ENCODE measurements at regions not wholly inside any gene's neighbourhood (a gene's known extent, or its start where the extent isn't known, plus 50 kb on each side); places are given as distances from the start of the nearest gene placed in this dataset.

DNA sequence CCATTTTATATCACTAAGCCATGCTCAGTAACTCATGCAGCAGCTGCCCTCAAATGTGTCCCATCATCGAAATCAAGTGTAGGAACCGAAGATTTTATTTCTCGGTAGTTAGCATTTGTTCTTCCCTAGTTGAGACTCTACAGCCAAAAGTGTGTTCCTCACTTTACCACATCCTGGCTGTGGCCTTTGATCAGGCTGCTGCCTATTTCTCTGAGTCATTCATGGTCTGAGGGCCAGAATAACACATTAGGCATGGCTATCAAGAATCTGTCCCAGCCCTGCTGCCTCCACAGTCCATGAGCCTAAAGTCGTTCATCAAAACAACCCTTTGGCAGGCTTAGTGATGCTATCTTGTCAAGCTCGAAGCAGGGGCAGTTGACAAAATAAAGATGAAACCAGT is 300.1 kb downstream of the TDRD15 start:
- no peak for DNase-seq (ENCODE audit: extremely low read depth, low read depth)
- no peak overlapping the region for H3K4me3 ChIP-seq (replicated peaks; ENCODE audit: low read depth, low read length)
- TF ChIP-seq, protein P1, sequence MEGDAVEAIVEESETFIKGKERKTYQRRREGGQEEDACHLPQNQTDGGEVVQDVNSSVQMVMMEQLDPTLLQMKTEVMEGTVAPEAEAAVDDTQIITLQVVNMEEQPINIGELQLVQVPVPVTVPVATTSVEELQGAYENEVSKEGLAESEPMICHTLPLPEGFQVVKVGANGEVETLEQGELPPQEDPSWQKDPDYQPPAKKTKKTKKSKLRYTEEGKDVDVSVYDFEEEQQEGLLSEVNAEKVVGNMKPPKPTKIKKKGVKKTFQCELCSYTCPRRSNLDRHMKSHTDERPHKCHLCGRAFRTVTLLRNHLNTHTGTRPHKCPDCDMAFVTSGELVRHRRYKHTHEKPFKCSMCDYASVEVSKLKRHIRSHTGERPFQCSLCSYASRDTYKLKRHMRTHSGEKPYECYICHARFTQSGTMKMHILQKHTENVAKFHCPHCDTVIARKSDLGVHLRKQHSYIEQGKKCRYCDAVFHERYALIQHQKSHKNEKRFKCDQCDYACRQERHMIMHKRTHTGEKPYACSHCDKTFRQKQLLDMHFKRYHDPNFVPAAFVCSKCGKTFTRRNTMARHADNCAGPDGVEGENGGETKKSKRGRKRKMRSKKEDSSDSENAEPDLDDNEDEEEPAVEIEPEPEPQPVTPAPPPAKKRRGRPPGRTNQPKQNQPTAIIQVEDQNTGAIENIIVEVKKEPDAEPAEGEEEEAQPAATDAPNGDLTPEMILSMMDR (IDR thresholded peaks at IDR 0.05; ENCODE audit: low read depth, low read length, missing control alignments), result no peak

DNA sequence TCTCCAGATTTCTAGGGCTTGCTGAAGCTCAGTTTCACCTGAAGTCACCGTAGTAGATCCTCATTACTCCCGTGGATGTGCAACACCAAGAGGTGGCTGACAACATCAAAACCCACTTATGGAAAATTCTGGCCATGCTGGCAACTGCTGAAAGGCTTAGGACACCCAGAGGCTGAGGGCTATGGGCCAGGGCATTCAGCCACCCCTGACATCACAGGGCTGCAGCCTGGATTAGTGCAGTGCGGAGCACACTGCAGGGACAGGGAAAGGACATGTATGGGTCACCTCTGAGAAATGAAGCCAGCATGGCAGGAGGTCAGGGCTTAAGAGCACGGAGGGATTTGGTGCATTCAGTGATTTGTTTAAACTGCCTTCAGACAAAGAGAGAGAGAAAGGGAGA is 300.6 kb downstream of the TDRD15 start:
- no peak for DNase-seq (ENCODE audit: extremely low read depth, low read depth)
- no peak overlapping the region for H3K4me3 ChIP-seq (replicated peaks; ENCODE audit: low read depth, low read length)
- TF ChIP-seq, protein P1 (IDR thresholded peaks at IDR 0.05; ENCODE audit: low read depth, low read length, missing control alignments), result no peak

DNA sequence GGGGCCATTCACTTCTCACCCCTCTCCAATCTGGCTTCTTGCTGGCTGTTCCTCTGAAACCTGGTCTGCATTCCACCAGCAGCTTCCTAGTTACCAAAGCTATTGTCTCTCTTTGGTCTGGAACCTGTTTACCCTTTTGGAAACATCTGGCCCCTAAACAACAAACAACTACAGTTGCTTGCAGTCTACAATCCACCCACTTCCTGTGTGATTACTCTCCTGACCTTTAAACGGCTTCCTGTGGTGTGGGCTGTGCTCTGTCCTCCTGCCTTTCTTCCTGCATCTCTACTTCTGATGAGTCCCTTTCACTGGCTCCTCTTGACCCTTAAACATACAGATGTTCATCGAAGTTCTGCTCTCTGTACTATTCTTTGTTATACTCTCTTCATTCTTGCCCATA is 303.8 kb downstream of the TDRD15 start:
- H3K4me3 ChIP-seq (replicated peaks; ENCODE audit: low read depth, low read length), result no peak overlapping the region
- TF ChIP-seq, protein P1 (IDR thresholded peaks at IDR 0.05; ENCODE audit: low read depth, low read length, missing control alignments), result no peak

DNA sequence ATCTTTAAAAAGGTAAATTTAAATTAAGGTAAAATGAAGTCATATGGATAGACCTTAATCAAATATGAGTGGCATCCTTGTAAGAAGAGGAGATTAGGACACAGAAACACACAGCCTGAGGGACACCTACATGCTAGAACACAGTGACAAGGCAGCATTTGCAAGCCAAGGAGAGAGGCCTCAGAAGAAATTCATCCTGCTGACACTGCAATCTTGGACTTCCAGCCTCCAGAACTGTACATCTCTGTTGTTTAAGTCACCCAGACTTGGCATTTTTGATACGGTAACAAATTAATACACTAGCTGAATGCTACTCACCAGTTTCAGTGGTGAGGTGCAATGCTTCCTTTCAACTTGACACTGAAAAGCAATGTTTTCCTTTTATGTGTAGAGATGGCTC is 305.0 kb downstream of the TDRD15 start:
- H3K4me3 ChIP-seq (replicated peaks; ENCODE audit: low read depth, low read length), result no peak overlapping the region
- TF ChIP-seq, protein P1 (IDR thresholded peaks at IDR 0.05; ENCODE audit: low read depth, low read length, missing control alignments), result no peak
- DNase-seq (ENCODE audit: extremely low read depth, low read depth), result no peak

More for the DNA sequence above, 303.8 kb downstream of the TDRD15 start:
- no peak for DNase-seq (ENCODE audit: extremely low read depth, low read depth)

DNA sequence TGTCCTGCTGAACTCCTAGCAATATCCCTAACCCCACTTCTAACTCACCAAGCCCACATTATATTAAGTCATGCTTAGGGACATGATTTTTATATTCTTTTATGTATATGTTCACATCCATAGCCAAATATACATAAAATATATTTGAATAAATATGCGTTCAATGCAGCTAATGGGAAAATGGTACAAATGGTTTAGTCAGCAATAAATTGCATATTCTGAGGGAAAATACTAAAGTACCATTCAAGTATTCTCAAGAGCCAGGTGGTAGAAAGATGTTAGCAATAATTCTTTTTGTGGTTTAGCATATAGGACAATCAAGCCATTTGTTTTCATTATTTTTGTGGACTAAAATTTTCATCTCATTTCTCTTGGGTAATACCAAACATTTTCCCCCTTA is 306.0 kb downstream of the TDRD15 start:
- TF ChIP-seq, protein P1 (IDR thresholded peaks at IDR 0.05; ENCODE audit: low read depth, low read length, missing control alignments), result no peak
- H3K4me3 ChIP-seq (replicated peaks; ENCODE audit: low read depth, low read length), result no peak overlapping the region
- no peak for DNase-seq (ENCODE audit: extremely low read depth, low read depth)

DNA sequence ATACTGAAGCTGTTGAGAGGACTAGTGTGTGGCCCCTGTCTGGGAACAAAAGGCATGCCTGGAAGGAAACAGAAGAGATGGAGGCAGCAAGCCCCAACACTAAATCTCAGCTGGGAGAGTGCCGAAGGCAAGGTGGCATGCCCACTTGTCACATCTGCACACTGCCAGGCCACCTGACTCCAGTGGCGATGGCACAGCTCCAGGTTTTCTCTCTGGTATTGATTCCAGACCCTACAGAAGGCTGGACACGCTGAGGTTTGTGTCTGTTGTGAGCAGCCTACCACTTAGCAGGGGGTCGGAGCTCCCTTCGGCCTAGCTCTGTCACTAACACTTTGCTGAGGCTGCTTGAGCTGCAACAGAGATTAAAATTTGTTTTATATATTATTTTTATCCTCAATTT is 307.3 kb downstream of the TDRD15 start:
- no peak overlapping the region for H3K4me3 ChIP-seq (replicated peaks; ENCODE audit: low read depth, low read length)
- TF ChIP-seq, protein P1 (IDR thresholded peaks at IDR 0.05; ENCODE audit: low read depth, low read length, missing control alignments), result no peak
- no peak for DNase-seq (ENCODE audit: extremely low read depth, low read depth)

DNA sequence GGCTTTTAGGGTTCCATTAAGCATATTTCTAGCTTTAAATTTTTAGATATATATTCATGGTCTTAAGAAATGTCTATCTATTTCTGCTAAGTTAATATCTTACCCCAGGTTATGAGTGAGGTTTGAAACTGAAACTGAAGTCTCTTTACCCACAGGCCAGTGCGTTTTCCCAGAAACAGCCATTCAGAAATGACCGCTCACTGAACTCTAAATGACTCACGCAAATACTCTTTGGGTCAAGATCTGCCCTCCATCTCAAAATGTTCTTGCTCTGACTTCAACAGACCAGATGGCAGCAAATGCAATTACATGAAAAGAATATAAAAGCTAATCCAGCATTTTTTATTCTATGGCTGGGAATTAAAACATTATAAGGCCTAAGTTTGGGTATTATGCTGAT is 315.2 kb downstream of the TDRD15 start:
- DNase-seq (ENCODE audit: extremely low read depth, low read depth), result no peak
- TF ChIP-seq, protein P1 (IDR thresholded peaks at IDR 0.05; ENCODE audit: low read depth, low read length, missing control alignments), result no peak
- no peak overlapping the region for H3K4me3 ChIP-seq (replicated peaks; ENCODE audit: low read depth, low read length)

Data from HFF-Myc (cell line).